ENCODE measurements at regions not wholly inside any gene's neighbourhood (a gene's known extent, or its start where the extent isn't known, plus 50 kb on each side); places are given as distances from the start of the nearest gene placed in this dataset.

DNA sequence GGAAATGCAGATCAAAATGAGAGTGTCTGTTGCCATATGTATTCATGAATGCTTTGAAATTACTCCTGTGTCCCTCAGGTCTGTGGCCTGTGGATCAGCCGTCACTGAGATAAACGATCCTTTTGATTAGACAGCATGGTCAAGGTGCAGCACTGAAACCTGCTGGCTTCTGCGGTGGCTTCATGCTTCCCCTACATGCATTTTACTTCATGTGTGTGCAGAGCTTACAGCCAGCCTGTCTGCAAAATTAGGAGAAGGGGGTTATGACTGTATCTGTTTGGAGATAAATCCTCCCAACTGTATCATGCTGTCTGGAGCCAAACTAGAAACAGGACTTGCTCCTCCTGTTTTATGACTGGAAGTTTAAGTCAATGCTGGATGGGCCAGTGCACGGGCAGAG lies 71.0 kb upstream of the PLPP4 start:
- TF ChIP-seq, protein P1, sequence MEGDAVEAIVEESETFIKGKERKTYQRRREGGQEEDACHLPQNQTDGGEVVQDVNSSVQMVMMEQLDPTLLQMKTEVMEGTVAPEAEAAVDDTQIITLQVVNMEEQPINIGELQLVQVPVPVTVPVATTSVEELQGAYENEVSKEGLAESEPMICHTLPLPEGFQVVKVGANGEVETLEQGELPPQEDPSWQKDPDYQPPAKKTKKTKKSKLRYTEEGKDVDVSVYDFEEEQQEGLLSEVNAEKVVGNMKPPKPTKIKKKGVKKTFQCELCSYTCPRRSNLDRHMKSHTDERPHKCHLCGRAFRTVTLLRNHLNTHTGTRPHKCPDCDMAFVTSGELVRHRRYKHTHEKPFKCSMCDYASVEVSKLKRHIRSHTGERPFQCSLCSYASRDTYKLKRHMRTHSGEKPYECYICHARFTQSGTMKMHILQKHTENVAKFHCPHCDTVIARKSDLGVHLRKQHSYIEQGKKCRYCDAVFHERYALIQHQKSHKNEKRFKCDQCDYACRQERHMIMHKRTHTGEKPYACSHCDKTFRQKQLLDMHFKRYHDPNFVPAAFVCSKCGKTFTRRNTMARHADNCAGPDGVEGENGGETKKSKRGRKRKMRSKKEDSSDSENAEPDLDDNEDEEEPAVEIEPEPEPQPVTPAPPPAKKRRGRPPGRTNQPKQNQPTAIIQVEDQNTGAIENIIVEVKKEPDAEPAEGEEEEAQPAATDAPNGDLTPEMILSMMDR (IDR thresholded peaks at IDR 0.05) = no peak
- no peak for TF ChIP-seq POLR2A (IDR thresholded peaks at IDR 0.05)

Measured in thyroid gland (tissue), 4 donors.